Superior temporal gyrus (tissue), 1 donor: ENCODE measurements at regions not wholly inside any gene's neighbourhood (a gene's known extent, or its start where the extent isn't known, plus 50 kb on each side); places are given as distances from the start of the nearest gene placed in this dataset.

Experiments
- DNase-seq: peaks from one replicate; pipeline ENCODE4 v3.0.0-alpha.2; 2016; ENCODE audit errors: extremely low spot score

GRCh38 chr16:85344502-85345128 lies 232.3 kb upstream of the CIBAR2 start:
- DNase-seq = no peak

DNA sequence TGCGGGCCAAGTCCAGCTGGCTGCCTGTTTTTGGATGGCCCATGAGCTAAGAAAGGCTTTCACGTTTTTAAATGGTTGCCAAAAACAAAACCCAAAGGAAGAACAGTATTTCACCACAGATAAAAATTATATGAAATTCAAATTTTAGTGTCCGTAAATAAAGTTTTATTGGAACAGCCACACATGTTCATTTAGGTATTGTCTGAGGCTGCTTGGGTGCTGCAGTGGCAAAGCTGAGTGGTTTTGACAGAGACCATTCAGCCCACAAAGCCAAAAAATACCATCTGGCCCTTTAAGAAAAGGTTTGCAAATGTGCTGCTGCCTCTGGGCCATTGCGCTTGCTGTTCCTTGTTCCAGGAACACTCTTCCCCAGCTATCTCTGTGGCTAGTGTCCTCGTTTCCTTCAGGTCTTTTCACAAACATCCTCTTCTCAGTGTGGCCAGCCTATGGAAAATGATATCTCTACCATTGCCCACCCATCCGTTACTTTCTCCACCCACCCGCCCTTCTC lies 232.9 kb upstream of the CIBAR2 start:
- no peak for DNase-seq

DNA sequence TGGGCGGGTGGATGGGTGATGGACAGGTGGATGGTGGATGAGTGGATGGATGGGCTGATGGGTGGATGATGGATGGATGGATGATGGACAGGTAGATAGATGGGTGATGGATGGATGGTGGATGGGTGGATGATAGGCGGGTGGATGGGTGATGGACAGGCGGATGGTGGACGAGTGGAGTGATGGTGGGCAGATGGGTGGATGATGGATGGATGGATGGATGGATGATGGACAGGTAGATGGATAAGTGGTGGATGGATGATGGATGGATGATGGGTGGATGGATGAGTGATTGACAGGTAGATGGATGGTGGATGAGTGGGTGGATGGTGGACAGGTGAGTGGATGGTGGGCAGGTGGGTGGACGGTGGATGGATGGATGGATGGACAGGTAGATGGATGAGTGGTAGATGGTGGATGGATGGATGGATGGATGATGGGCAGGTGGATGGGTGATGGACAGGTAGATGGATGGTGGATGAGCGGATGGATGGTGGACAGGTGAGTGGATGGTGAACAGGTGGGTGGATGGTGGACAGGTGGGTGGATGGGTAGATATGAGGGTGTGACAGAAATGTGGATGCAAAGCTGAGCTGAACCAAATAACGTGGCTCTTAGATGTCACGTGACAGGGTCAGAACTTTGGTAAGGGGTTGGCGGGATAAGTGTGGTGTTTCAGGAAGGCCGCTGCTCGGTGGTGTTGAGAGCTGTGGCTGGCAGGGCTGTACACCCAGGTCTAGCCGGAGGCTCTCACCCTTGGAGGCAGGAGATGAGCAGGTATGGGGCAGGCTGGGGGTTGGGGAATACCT lies 234.3 kb upstream of the CIBAR2 start:
- no peak for DNase-seq

DNA sequence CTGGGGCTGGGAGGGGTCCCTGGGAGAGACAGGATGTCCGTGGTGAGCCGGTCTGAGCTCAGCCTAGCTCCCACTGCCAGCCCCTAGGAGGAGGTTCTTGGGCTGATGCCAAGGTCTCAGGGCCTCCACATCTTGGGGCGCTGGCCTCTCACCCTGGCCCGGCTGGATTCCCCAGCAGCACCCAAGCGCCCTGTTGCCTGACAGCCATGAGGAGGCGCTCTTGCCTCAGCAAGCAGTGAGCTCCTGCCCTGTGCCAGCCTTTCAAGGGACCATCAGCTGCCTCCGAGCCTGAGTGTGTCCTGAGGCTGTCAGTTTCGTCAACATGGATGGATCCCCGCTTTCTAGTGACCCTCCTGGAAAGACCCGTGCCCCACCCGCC lies 234.9 kb upstream of the CIBAR2 start:
- DNase-seq = no peak

- DNase-seq = no peak
Observed at GRCh38 chr16:85348065-85348840, 236.0 kb upstream of the CIBAR2 start.

GRCh38 chr16:85348911-85349334 lies 236.7 kb upstream of the CIBAR2 start:
- DNase-seq = no peak

DNA sequence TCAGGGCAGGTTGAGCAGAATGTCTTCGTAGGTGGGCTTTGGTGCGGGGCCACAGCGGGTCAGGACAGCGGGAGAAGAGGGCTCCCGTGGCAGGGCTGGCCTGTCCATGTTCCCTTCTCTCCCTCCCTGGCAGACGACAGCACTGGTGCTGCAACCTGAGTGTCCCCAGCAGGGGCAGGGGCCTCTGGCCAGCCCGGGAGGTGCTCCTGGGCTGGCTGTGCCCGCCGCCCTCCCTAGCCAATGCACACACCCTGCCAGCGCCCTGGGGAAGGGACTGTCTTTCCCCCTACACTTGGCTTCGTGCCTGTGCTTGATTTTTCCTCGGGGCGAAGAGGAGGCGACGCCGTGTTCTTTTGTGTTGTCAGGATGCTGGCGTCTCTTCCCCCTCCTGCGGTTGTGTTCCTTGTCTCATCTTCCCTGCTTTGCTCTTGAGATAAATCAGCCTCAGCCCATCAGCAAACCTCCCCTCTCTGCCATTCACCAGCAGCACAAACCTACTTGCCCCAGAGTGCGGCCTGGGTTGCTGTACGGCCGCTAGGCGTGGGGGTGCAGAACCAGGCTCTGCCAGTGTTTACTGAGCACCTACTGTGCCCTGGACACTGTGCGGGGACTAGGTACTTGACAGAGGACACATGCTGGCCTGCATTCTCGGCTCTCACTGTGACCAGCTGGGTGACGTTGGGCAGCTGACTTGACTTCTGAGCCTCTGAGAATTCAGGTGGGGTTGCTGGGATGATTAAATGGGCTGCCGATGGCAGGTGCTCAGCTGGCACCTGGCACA lies 237.3 kb upstream of the CIBAR2 start:
- no peak for DNase-seq

- no peak for DNase-seq
Observed at GRCh38 chr16:85350146-85350728, 238.0 kb upstream of the CIBAR2 start.

GRCh38 chr16:85350973-85351372 lies 238.7 kb upstream of the CIBAR2 start:
- DNase-seq = peak; percentile 96

DNA sequence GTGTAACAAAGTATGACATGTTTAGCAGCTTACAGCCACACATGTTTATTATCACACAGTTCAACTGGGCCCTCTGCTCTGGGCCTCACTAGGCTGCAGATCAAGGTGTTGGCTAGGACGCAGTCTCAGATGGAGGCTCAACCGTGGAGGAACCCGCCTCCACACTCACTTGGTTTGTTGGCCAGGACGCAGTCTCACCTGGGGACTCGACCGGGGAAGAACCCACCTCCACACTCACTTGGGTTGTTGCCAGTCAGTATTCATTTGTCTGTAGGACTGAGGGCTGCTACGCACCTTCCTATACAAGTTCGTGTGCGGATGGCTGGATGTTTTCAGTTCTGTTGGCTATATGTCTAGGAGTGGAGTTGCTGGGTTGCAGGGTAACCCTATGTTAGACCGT lies 240.7 kb upstream of the CIBAR2 start:
- no peak for DNase-seq

GRCh38 chr16:85353839-85354685 lies 241.8 kb upstream of the CIBAR2 start:
- DNase-seq = no peak

GRCh38 chr16:85354686-85355514 lies 242.6 kb upstream of the CIBAR2 start:
- no peak for DNase-seq

- no peak for DNase-seq
Observed at GRCh38 chr16:85355515-85355837, 243.2 kb upstream of the CIBAR2 start.

- DNase-seq = no peak
Observed at GRCh38 chr16:85356157-85356556, 243.9 kb upstream of the CIBAR2 start.

DNA sequence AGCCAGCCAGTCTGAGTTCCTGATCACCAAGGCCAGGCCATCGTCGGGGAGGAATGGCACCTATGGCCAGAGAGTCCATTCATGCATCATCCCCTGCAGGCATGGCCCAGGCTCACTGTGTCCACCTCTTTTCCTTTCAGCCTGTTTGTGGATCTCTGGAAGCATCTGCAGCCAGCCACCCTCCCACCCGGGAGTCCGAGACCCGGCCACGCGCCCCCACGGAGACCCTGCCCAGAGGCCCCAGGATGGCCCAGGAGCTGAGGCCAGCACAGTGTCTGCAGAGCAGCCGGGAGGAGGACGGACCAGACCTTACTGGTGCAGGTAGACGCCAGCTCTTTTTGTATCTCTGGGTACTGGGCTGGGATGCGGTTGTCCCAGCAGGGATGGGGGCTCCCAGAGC lies 245.1 kb upstream of the CIBAR2 start:
- DNase-seq = no peak

DNA sequence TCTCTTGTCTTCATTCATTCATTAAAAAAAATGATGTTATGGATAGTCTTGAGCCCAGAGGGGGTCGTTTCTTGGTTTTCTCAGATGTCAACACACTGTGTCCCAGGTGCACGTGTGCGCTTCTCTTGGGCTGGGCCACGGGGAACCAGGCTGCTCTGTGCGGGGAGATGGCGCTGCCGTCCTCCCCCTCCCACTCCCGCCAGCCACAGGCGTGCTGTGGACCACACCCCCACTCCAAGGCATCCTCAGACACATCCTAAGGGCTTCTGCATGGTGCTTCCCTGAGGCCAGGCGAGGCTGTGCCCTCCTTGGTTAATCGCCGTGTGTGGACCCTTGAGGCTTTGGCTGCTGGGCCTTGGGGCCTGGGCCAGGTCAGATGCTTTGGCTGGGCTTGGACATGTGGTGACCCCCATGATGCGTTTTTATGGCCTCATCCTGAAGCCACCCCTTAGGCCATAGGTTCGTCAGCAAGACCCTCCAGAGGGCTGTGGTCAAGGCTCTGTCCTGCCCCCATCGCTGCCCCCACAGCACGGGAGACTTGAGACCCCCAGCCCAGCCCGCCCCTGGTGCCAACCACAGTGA lies 245.7 kb upstream of the CIBAR2 start:
- no peak for DNase-seq

- DNase-seq = no peak
Observed at GRCh38 chr16:85358704-85359146, 246.5 kb upstream of the CIBAR2 start.

DNA sequence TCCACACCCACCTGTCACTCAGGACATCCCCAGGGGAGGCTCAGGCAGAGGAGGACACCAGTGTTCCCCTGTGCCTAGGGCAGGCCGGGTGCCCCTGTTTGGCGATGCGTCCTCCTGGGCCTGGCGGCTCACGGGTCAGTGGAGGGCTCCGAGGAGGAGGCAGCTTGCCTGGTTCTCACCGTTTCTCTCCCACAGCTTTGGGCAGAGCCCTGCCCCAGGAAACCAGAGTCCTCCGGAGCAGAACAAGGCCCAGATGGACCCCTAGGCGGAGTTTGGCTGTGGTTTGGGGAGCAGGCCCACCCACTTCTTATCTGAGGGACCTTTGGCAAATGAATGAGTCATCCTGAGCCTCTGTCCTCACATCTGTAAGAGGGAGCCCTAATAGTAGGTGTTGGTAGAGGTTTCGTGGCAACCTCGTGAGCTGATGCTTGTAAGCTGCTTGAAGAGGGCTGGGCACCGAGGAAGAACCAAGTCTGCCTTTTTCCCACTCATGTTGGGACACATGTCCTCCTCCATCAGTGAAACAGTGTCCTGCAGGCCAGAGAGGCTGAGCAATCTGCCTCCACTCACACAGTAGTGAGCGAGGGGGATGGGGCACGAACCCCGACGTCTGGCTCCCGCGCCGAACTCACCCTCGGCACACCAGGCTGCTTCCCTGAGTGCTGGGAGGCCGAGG lies 247.0 kb upstream of the CIBAR2 start:
- no peak for DNase-seq
